ENCODE measurements at regions not wholly inside any gene's neighbourhood (a gene's known extent, or its start where the extent isn't known, plus 50 kb on each side); places are given as distances from the start of the nearest gene placed in this dataset.
A peak's percentile ranks its signal among the peaks of the same experiment; 100 is the strongest.

- TF ChIP-seq ZNF600 (tag by site-specific recombination; IDR thresholded peaks at IDR 0.05) (0 out of 2 replicates have a peak, but pooled peaks have one; percentile 27), ZNF24 (tag by site-specific recombination; IDR thresholded peaks at IDR 0.05) (no peak), ZNF514 (tag by site-specific recombination; IDR thresholded peaks at IDR 0.05) (no peak), ZNF629 (tag by site-specific recombination; IDR thresholded peaks at IDR 0.05) (peak; percentile 54; the same call in 1 of the 2 replicates), HOXC10 (CRISPR knock-in tag; IDR thresholded peaks at IDR 0.05) (no peak), ZNF510 (tag by site-specific recombination; IDR thresholded peaks at IDR 0.05; ENCODE audit: insufficient replicate concordance) (no peak), KLF17 (tag by site-specific recombination; IDR thresholded peaks at IDR 0.05) (peak; percentile 65), MEIS1 (CRISPR knock-in tag; IDR thresholded peaks at IDR 0.05; ENCODE audit: borderline replicate concordance) (no peak), PATZ1 (tag by site-specific recombination; IDR thresholded peaks at IDR 0.05) (peak; percentile 53; the same call in 1 of the 2 replicates), KLF1 (tag by site-specific recombination; IDR thresholded peaks at IDR 0.05) (no peak), ZNF791 (tag by site-specific recombination; IDR thresholded peaks at IDR 0.05) (no peak), ZFHX2 (tag by site-specific recombination; conservative IDR thresholded peaks at IDR 0.05) (peak; percentile 61), ZNF2 (tag by site-specific recombination; IDR thresholded peaks at IDR 0.05) (no peak), SALL2 (tag by site-specific recombination; IDR thresholded peaks at IDR 0.05; ENCODE audit: borderline replicate concordance) (no peak), ZNF132 (tag by site-specific recombination; IDR thresholded peaks at IDR 0.05; ENCODE audit: borderline replicate concordance) (no peak), SETDB1 (IDR thresholded peaks at IDR 0.05; ENCODE audit: insufficient read length, low read length) (no peak), ZNF423 (tag by site-specific recombination; IDR thresholded peaks at IDR 0.05) (0 out of 2 replicates have a peak, but pooled peaks have one; percentile 29), ZBTB48 (tag by site-specific recombination; IDR thresholded peaks at IDR 0.05) (no peak), ZNF529 (tag by site-specific recombination; IDR thresholded peaks at IDR 0.05; ENCODE audit: insufficient replicate concordance) (no peak), EGR2 (tag by site-specific recombination; IDR thresholded peaks at IDR 0.05; ENCODE audit: low read depth) (peak; percentile 66; the same call in 1 of the 2 replicates), PRDM10 (tag by site-specific recombination; IDR thresholded peaks at IDR 0.05) (peak; percentile 47), ZFP37 (tag by site-specific recombination; IDR thresholded peaks at IDR 0.05) (no peak)
Observed at GRCh38 chr2:120539937-120540718, 194.2 kb downstream of the INHBB start (continued).
